ENCODE measurements at regions not wholly inside any gene's neighbourhood (a gene's known extent, or its start where the extent isn't known, plus 50 kb on each side); places are given as distances from the start of the nearest gene placed in this dataset.

DNA sequence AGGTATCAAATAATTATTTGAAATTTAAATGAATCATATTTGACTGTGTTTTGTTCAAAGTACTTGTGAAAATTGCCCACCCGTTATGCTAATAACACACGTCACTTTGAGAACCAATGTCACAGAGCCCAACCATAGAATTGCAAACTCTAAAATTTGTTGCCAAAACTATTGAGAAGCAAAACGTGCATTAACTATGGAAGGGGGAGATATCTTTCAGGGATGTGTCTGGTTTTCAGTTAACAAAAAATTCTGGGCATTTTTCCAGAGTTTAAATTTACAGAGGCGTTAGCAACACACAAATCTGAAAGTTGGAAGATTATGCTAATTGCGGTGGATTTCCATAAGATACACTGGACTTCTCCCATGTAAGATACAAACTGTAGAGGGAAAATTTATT lies 371.8 kb upstream of the E2F7 start:
- TF ChIP-seq, protein P1, sequence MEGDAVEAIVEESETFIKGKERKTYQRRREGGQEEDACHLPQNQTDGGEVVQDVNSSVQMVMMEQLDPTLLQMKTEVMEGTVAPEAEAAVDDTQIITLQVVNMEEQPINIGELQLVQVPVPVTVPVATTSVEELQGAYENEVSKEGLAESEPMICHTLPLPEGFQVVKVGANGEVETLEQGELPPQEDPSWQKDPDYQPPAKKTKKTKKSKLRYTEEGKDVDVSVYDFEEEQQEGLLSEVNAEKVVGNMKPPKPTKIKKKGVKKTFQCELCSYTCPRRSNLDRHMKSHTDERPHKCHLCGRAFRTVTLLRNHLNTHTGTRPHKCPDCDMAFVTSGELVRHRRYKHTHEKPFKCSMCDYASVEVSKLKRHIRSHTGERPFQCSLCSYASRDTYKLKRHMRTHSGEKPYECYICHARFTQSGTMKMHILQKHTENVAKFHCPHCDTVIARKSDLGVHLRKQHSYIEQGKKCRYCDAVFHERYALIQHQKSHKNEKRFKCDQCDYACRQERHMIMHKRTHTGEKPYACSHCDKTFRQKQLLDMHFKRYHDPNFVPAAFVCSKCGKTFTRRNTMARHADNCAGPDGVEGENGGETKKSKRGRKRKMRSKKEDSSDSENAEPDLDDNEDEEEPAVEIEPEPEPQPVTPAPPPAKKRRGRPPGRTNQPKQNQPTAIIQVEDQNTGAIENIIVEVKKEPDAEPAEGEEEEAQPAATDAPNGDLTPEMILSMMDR (IDR thresholded peaks at IDR 0.05; ENCODE audit: extremely low read depth in 1 of 2, insufficient read depth in 1 of 2, low read depth in 1 of 2, low read length in 2 of 2) = no peak
- TF ChIP-seq POLR2AphosphoS5 (IDR thresholded peaks at IDR 0.05; ENCODE audit: insufficient read depth, low read depth, low read length) = no peak
- TF ChIP-seq, protein P2, sequence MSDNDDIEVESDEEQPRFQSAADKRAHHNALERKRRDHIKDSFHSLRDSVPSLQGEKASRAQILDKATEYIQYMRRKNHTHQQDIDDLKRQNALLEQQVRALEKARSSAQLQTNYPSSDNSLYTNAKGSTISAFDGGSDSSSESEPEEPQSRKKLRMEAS (IDR thresholded peaks at IDR 0.05; ENCODE audit: insufficient read depth, insufficient read length) = no peak
- no peak for TF ChIP-seq MYC (IDR thresholded peaks at IDR 0.05; ENCODE audit: low read depth, low read length)
- TF ChIP-seq JUN (IDR thresholded peaks at IDR 0.05; ENCODE audit: borderline replicate concordance, insufficient read depth, insufficient read length, low read depth) = no peak
- TF ChIP-seq EZH2 (IDR thresholded peaks at IDR 0.05; ENCODE audit: borderline replicate concordance, low read depth, low read length, severe bottlenecking) = no peak
- TF ChIP-seq FOS (IDR thresholded peaks at IDR 0.05; ENCODE audit: borderline replicate concordance, insufficient read depth, low read length) = no peak
- no peak for TF ChIP-seq POLR2A (IDR thresholded peaks at IDR 0.05; ENCODE audit: low read depth, low read length)
- TF ChIP-seq GATA2 (IDR thresholded peaks at IDR 0.05; ENCODE audit: insufficient read depth, insufficient read length, low read depth, low read length) = no peak
- dilution Hi-C loops (cut with MboI; ENCODE audit: extremely low pct_ligation_motif_present, low sequenced_read_pairs) (no loop called here), intact Hi-C loops (cut with micrococcal nuclease) (no loop called here)
- CTCF ChIA-PET = interaction anchor here (1.0 kb wide), 1 partner anchor 9 kb away, joined by 3 read pairs; no protein-coding TSS in a partner anchor
- Histone ChIP-seq H3K4me3 (replicated peaks in 1 of 3; ENCODE audit: insufficient read depth in 1 of 3, low read depth in 1 of 3, low read length in 3 of 3) (no peak overlapping the region), H3K27me3 (ENCODE audit: control insufficient read depth in 2 of 2, insufficient read depth in 2 of 2, low read length in 2 of 2) (peaks cover 0 to 2% of the 10 kb centered on the region in 2 experiments), H3K9me3 (replicated peaks; ENCODE audit: control insufficient read depth, insufficient read depth, low read length) (no peaks in the 10 kb centered on the region), H3K4me1 (ENCODE audit: control insufficient read depth, extremely low read depth, insufficient read depth, low read length) (no peaks in the 10 kb centered on the region), H3K9me1 (replicated peaks; ENCODE audit: control insufficient read depth, extremely low read depth, insufficient read depth, low read length) (no peaks in the 10 kb centered on the region), H4K20me1 (replicated peaks; ENCODE audit: control insufficient read depth, extremely low read depth, insufficient read depth, low read length) (no peaks in the 10 kb centered on the region), H3K27ac (ENCODE audit: insufficient read depth, low read depth, low read length) (no peak overlapping the region), H3K9ac (replicated peaks; ENCODE audit: extremely low read depth, insufficient read depth, low read length) (no peak overlapping the region), H2AFZ (ENCODE audit: low read depth, low read length) (no peak overlapping the region), H3K4me2 (ENCODE audit: insufficient read depth, low read length) (no peak overlapping the region), H3K79me2 (ENCODE audit: control insufficient read depth, insufficient read depth, low read length) (no peaks in the 10 kb centered on the region), H3K36me3 (ENCODE audit: control insufficient read depth in 2 of 2, extremely low read depth in 1 of 2, insufficient read depth in 2 of 2, low read length in 2 of 2) (no peaks in the 10 kb centered on the region)
- POLR2A ChIA-PET = no interaction called here
- no peak for FAIRE-seq
- no peak for DNase-seq (ENCODE audit: low read depth, low spot score)
- no TSS peak for BruUV-seq (replicated peaks)

Measured in endothelial cell of umbilical vein (primary cell).